ENCODE measurements at regions not wholly inside any gene's neighbourhood (a gene's known extent, or its start where the extent isn't known, plus 50 kb on each side); places are given as distances from the start of the nearest gene placed in this dataset.

DNA sequence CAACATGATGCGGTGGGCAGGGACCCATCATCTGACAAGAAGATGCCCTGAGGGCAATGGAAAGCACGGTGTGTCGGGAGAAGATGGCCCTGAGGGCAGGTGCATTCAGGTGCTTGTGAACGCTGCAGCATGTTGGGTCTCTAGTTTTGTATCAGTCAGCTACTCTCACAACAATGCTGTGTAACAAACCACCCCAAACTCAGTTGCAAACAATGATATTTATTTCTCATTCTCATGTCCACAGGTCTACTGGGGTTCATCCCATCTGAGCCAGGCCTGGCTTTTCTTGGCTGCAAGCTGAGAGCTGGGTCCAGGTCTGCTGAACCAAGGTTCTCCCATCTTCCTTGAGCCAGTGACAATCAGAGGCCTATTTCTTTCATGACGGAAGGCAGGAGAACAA is 461.6 kb downstream of the PREX1 start:
- no peak for TF ChIP-seq POLR2A (IDR thresholded peaks at IDR 0.05)
- TF ChIP-seq, protein P1, sequence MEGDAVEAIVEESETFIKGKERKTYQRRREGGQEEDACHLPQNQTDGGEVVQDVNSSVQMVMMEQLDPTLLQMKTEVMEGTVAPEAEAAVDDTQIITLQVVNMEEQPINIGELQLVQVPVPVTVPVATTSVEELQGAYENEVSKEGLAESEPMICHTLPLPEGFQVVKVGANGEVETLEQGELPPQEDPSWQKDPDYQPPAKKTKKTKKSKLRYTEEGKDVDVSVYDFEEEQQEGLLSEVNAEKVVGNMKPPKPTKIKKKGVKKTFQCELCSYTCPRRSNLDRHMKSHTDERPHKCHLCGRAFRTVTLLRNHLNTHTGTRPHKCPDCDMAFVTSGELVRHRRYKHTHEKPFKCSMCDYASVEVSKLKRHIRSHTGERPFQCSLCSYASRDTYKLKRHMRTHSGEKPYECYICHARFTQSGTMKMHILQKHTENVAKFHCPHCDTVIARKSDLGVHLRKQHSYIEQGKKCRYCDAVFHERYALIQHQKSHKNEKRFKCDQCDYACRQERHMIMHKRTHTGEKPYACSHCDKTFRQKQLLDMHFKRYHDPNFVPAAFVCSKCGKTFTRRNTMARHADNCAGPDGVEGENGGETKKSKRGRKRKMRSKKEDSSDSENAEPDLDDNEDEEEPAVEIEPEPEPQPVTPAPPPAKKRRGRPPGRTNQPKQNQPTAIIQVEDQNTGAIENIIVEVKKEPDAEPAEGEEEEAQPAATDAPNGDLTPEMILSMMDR (IDR thresholded peaks at IDR 0.05): no peak

Data from right lobe of liver (tissue), 4 donors.